HG03432 (cell line): ENCODE measurements at regions not wholly inside any gene's neighbourhood (a gene's known extent, or its start where the extent isn't known, plus 50 kb on each side); places are given as distances from the start of the nearest gene placed in this dataset.
"Not testable (repeated sequence)": the region's sequence is repeated elsewhere in the genome, so short reads cannot be mapped to it uniquely, and the experiment has no call there.

Experiments used
- ATAC-seq: cut with Tn5 transposase; IDR thresholded peaks from one replicate; pipeline ENCODE4 v1.9.1; 2021; ENCODE audit warnings: mild to moderate bottlenecking, moderate library complexity; ENCODE audit not compliant: unreplicated experiment

DNA sequence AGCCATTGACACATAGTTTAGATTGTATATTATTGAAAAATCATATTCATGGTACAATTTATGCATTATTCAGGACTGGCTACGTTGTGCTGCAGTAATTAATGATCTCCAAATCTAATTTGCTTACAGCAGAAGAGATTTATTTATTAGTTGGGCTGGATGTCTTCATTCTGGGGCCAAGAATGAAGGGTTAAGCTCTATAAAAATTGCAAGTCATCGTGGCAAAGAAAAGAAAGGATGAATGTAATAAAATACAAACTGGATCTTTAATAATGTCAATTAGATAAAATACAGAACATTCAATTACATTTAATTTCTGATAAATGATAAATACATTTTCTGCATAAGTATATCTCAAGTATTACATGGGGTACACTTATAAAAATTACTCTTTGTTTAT is 151.8 kb upstream of the ANO5 start:
- ATAC-seq: no peak

DNA sequence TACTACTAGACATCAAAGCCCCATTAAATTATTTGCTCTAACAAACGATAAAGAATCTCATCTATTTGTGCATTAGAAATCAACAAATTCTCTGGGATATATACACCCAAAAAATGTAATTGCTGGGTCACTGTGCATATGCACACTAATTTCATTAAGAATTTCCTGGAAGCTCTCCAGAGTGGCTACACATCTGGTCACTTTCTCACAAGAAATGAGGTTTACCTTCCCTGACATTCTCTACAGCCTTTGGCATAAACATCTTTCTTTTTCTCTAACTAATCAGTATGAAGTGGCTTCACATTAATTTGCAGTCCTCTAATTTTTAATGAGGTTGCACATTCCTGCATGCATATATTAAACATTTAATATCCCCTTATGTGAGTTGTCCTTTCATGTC is 150.8 kb upstream of the ANO5 start:
- ATAC-seq: no peak

DNA sequence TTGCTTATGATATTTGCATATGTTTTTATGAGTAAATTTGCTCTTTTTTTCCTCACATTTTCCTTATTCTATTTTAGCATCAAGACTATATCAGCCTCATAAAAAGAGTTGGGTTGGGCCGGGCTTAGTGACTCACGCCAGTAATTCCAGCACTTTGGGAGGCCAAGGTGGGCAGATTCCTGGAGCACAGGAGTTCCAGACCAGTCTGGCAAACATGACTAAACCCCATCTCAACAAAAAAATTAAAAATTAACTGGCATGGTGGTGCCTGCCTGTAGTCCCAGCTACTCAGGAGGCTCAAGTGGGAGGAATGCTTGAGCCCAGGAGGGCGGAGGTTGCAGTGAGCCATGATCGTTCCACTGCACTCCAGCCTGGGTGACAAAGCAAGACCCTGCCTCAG is 148.8 kb upstream of the ANO5 start:
- ATAC-seq: no peak

DNA sequence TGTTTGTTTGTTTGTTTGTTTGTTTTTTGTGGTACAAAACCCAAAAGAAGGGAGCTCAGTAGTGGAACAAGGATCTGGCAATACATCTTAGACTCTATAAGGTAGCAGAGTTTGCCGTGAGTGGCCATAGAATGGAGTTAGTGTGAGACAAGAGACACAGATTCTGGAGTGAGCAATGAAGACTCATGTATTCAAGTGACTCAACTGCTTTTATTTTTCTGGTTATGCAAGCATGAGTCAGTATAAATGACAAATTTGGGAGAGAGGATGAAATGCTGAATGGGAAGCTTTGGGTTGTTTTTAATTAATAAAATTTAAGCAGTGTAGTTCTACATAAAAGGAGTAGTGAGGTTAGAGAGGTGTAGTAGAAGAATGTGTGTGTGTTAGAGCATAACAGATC is 143.6 kb upstream of the ANO5 start:
- ATAC-seq: no peak

DNA sequence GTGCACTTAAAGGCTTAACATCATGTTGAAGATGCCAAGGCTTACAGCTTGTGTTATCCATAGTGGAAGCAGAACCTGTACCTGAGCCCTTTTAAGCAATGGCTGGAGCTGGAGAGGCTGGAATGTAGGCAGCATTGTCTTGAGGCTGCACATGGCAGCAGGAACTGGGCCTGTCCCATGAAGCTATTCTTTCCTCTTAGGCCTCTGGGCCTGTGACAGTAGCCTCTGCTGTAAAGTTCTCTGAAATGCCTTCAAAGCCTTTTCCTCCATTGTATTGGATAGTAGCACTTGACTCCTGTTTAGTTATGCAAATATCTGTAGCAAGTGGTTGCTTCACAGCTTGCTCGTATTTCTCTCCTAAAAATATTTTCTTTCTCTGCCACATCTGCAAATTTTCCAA is 127.4 kb upstream of the ANO5 start:
- ATAC-seq: no peak

DNA sequence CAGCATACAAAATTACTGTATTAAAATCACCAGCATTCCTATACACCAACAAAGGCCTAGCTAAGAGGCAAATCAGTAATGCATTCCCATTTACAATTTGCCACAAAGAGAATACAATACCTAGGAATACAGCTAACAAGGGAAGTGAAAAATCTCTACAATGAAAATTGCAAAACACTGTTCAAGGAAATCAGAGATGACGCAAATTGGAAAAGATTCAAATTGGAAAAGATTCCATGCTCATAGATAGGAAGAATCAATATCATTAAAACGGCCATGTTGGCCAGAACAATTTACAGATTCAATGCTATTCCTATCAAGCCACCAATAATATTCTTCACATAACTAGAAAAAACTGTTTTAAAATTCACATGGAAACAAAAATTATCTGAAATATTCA is 123.0 kb upstream of the ANO5 start:
- no peak for ATAC-seq

DNA sequence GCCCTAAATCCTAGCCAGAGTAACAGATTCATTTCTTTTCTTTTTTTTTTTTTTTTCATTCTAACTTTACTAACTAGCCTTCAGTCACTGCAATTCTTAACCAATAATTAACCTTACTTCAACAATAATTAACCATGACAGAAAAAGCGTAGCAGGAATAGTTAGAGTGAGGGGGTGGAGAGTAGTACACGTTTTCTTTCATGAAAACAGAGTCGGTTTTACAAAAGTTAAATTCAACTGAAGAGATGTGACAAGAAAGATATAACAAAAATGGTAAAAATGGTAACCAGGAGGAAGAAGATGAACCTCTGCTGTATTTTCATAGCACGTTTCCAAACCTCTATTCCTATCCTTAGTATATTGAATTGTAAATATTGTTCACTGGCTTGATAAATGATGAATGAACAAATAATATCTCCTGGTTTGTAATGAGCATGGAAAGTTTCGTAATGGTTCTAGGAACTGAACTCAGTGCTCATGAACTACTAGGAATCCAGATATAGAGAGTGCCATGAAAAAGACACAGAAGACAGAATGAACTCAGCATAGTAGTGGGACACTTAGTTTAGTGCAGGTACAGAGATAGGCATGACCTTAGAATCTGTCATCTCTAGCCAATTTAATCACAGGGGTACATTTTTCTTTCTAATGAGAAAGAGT is 116.5 kb upstream of the ANO5 start:
- no peak for ATAC-seq

DNA sequence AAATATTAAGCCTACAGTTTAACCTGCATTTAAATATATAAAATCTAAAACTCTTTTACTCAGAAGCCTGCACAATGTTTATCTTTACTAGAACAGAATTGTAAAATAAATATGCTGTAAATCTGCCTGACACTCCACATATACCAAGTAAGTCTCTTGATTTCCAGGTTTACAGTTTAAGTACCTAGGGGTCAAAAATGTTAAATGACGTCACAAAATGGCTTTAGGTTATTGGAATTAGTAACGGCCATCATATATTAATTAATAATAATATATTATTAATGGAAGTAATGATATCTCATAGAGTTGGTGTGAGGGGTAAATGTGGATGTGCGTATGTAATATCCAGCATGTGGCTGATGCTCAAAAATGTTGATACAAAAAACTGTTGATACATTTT is 114.8 kb upstream of the ANO5 start:
- ATAC-seq: no peak

DNA sequence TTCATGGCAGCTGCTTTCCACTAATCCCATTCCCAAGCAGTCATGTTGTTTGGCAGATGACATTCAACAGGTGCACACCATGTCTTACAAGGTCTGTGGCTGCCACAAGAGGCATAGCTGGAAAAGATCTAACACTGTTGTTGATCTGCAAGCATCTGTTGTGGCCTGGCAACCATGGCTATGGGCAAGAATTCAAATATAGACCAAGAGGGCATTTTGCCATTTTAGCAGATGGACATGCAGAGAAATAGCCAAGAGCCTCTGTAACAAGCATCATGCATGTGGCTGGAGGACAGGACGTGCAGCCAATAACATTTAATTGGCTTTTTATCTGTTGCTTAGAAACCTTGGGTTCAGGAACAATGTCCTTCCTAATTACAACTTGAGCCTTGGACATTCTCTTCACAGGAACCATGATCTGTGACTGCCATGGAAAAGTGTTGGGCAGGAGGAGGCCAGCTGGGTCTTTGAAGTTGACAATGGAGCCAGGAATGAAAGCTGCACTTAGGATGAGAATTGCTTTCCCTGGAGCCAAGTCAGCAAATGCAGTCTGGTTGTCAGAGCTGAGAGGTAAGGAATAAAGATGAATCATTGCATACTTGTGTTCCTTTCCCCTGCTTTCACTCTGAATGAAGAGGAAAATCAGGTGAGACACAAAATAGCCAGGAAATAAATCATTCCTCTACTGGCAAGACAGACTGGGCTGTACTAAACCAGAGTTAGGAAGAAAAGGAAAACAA is 113.6 kb upstream of the ANO5 start:
- ATAC-seq: no peak

DNA sequence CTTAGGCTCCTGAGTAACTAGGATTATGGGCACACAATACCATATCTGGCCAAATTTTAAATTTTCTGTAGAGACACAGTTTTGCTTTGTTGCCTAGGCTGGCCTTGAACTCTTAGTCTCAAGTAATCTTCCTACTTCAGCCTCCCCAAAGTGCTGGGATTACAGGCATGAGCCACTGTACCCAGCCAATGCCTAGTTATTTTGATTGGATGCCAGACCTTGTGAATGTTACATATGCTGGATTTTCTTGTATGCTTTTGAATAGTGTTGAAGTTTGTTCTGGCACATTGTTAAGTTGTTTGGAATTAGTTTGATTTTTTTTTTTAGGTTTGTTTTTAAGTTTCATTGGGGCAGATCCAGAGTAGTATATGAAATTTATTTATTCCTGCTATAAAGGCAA is 110.7 kb upstream of the ANO5 start:
- no peak for ATAC-seq

DNA sequence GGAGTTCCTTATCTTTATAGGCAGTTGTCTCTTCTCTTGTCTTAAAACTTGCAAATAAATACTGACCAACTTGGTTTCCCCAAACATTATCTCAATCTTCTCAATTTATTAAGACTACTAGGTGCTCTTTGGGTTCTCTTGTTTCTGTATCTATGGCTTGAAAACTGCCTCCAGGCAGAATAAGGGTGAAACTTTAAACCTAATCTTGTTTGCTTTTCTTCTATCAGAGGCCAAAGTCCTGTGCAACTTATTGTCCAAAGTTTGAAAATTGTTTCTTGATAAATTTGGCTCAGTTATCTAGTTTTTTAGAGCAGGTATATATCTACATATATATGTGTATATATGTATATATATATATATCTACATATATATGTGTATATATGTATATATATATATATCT is 110.1 kb upstream of the ANO5 start:
- ATAC-seq: no peak

DNA sequence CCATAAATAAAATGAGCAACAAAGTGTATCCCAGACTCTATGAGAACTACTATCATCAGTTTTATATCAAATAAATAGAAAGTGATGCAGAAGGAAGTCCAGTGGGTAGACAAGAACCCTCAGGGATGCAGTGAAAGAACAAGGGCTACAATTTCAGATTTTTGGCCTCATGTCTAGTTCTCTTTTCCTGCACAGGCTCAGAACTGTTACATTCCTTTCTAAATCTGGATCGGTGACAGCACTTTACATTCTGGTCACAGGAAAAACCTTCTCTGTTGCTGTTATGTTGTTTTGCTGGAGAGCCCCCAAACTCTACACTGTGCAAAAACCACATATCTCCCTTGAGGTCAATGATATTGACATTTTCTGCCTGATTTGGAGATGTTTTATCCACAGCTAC is 108.8 kb upstream of the ANO5 start:
- ATAC-seq: no peak

DNA sequence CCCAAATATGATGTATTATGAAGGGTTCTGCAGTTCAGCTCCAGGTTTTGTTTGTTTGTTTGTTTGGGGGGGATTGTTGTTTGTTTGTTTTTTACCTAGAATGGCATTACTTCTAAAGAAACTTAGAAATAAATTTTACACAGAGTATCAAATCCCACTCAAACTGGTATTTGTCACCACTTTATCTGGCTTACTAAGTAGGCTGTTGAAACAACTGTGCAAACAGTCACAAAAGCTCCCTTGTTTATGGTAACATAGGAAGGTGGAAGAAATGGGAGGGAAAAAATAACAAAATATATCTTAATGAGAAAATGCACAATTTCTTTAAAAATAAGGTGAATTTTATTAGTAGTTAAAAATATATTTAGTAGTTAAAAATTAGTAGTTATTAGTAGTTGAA is 108.3 kb upstream of the ANO5 start:
- ATAC-seq: no peak

DNA sequence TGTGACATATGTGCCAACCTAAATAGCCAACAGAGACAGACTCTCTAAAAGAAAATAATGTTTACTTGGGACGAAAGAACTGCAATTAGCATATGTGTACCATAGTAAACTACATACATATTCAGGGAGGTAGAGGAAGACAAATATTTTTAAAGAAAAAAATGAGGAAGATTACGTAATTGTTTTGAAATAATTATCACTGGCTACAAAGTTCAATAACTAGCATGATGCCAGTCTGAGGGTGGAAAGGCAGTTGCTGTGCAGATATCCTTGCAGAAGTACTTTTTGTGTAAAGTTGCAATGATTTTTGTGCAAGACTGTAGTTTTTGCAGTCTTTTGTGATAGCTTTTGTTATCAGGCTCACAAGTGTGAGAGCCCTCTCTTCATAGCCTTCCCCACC is 103.3 kb upstream of the ANO5 start:
- no peak for ATAC-seq

DNA sequence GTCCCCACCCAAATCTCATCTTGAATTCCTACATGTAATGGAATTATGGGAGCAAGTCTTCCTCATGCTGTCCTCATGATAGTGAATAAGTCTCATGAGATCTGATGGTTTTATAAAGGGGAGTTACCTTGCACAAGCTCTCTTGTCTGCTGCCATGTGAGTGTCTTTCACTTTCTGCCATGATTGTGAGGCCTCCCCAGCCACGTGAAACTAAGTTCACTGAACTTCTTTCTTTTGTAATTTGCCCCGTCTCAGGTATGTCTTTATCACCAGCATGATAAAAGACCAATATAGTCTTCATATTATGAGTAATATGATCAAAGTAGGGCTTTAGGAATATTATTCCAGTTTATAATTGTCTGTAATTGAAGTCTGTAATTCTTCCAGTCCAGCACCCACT is 86.3 kb upstream of the ANO5 start:
- ATAC-seq: no peak

DNA sequence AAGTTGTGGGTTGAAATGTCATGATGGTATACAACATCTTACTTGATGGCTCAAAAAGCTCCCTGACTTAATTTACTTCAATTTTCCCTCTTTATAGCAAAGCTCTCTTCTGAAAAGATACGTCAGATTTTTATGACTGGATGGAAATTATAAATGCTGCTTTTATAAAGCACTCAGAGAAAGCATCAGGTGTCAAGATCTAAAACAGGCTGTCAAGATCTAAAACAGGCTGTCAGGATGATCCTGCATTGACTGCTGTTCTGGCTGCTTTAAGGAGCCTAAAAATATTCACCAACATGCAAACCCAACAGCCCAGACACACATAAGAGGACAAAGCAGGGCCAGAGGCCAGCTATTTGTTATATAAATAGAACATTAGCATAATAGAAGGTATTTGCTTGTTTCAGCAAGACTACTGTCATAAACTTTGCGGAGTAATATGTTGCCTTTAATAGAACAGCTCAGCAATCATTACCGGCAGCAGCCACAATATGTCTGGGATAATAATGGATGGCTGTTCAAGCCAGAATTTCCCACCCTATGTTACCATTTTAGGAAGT is 77.3 kb upstream of the ANO5 start:
- ATAC-seq: no peak

DNA sequence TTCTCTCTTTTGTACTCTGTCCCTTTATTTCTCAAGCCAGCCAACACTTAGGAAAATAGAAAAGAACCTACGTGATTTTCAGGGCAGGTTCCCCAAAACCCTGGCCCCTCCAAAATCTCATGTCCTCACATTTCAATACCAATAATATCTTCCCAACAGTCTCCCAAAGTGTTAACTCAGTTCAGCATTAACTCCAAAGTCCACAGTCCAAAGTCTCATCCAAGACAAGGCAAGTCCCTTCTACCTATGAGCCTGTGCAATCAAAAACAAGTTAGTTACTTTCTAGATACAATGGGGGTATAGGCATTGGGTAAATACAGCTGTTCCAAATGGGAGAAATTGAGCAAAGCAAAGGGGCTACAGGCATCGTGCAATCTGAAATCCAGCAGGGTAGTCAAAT is 64.9 kb upstream of the ANO5 start:
- not testable (repeated sequence) for ATAC-seq

DNA sequence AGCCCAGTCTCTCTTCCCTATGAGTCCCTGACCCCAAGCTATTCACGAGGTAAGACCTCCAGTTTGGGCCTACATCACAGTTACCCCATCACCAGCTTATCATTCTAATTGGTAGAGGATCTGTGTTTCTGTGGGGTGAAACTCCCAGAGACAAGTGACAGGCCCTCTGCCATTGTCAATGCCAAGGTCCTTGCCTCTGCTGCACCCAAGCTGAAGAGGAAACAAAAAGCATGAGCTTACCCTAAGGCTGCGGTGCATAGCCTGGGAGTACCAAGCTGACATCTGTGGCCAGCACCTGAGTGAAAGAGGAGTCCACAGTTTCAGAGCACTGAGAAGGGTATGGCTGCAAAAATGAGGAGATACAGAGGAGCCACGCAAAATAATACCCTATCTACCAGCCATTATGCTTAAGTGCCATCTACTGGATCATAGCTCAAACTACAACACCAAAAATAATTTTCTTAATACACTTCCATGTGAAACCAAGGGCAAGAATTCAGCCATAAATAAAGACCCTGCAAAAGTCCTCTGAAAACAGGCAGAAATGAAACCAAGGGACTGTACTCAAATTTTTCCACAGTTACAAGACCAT is 62.3 kb upstream of the ANO5 start:
- no peak for ATAC-seq

DNA sequence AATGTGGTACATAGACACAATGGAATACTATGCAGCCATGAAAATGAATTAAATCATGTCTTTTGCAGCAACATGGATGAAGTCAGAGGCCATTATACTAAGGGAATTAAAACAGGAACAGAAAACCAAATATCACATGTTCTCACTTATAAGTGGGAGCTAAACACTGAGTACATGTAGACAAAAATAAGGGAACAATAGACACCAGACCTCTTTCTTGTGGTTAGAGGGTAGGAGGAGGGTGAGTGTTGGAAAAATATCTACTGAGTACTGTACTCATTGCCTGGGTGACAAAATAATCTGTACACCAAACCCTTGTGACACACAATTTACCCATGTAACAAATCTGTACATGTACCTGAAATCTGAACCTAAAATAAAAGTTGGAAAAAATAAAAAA is 59.1 kb upstream of the ANO5 start:
- ATAC-seq: no peak

DNA sequence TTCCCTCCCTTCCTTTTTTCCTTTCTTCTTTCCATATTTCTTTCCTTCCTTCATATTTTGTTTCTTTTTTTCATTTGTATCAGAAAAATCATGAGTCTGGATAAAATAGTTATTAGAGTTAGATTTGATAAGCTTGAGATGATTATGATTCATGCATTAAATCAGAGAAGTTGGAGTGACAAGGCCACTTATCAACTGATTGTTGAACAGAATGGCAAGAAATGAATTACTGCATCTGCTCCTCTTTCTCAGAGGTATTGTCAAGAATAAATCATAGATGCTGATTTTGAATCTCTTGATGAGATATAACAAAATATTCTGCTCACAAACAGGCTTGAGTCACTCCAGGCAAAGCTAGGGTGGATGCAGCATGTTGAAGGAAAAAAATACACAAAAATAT is 54.6 kb upstream of the ANO5 start:
- no peak for ATAC-seq
